ENCODE measurements at regions not wholly inside any gene's neighbourhood (a gene's known extent, or its start where the extent isn't known, plus 50 kb on each side); places are given as distances from the start of the nearest gene placed in this dataset.
"Not testable (repeated sequence)": the region's sequence is repeated elsewhere in the genome, so short reads cannot be mapped to it uniquely, and the experiment has no call there.

DNA sequence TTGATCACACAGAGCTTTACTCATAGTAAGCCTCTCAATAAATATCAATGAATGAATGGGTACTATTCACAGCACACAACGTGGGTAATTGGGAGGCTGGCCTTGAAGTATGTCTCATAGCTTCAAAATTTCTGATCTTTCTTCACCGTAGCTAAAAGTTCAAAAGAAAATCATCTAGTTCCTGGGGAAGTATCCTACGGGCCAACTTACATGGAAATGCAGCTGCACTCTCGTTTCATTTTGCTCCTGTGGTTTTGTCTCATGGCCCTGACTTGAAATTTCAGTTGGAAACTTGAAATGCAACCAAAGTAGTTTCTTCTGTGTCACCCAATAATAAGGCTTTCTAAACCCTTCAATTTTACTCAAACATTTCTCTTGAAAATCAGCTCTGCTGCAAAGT is 76.1 kb upstream of the CNIH3 start:
- no peak for ATAC-seq

DNA sequence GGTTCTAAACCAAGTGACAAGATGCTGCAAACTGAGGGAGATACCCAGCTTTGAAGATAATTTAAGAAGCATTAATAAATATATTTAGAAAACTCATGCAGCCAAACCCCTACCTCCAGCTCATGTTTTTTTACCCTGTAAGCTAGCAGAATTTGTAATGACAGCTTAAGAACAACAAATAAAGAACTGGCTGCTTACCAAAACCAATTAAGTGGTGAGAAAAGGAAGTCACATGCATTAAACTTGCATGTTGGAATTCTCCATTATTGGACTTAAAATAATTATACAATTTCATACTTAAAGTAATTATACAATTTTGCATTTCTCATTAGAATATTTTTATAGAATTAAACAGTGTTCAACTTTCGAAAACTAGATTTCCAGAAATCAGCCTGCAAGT is 75.6 kb upstream of the CNIH3 start:
- ATAC-seq, result no peak

DNA sequence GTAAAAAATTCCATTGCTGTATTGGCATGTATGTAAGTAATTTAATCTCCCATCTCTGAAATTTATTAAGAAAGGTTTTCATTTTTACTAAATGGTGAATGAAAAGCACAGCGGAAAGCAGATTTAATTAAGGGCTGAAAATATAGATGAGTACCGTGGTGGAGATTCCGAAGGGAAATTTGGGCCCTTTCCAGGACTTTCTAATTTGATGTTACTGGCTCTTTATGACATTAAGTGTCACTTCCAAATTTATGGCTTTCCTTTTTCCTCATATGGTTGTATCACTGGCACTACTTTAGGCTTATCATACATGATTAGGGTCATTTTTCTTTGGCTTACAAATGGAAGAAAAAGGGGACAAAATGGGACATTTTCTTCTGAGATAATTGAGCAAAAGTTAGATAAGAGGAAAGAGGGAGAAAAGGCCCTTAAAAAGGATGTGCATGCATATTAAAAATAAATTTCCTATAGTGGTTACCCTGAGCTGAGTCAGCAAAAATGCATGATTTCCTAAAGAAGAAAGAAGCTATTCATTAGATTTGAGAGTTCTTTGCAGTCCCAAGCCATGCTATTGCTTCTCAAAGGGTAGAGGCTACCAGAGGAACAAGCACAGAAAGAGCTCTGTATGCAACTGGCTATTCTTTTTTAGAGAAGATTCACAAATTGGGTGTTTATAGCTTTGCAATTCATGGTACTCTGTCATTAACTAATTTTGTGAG is 74.9 kb upstream of the CNIH3 start:
- ATAC-seq, result no peak

DNA sequence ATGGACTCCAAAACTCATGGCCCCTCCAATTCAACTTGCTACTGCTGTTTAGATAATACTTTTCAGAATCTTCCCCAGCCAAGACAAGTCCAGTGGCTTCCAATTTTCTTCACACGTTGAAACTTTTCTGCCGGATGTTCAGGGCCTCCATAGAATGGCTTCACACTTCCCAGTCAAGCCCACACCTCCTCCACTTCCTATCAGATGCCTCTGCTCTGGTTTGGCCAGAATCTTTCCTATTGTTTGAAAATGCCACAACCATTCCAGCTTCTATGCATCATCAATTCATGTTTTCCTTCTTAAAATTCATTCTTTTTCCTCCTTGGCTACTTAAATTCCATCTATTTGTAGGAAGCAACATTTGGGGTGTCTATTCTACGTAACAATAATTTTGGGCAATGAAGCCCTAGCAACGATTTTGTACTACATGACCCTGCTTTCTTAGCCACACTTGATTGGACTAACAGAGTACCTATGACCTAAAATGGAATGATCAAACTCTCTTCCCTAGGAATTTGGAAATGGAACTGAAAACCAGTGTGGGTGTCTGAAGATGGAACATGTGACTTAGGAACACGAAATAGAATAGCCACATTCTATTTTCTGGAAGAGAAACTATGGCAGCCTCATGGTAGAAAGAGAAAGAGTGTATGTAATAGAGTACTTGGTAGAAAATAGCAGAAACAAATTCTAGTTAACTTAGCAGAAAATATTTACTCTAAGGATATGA is 74.1 kb upstream of the CNIH3 start:
- no peak for ATAC-seq

DNA sequence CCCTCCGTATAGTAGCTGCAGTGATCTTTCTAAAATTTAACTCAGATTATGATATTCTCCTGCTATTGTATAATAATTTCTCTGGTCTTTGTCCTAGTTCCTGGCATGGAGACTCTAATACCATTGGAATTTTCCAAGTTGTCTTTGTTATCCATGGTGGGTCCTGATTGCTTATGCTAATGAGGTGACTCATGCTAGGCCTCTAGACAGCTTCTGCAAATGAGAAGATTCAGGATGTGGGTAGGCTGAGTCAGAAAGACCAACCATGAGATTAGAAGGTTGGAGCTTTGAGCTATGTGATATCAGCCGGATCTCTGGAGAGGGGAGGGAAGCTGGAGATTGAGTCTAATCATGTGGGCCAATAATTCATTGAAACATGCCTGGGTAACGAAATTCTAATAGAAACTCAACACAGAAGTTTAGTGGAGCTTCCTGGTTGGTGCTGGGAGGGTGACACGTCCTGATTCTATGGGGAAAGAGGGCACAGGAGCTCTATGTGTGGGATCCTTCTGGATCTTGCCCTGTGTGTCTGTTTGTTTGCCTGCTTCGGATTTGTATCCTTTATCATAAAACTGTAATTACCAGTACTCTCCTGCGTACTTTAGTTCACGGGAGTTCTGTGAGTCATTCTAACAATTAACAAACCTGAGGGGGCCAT is 73.2 kb upstream of the CNIH3 start:
- ATAC-seq, result peak; percentile 93 to 97

DNA sequence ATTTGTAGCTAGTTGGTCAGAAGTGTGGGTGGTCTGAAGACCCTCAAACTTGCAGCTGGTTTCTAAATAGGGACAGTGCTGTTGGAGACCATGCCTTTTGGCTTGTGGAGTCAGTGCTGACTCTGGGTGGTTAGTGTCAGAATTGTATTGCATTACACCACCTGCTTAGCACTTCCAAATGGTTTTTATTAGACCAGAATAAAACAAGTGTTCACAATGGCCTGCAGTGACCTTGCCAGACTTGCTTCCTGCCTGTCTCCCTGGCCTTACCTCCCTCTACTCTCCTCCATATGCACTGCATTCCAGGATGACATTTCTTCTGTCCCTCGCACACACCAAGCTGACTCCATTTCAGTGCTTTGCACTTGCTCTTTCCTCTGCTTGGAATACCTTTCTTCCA is 72.7 kb upstream of the CNIH3 start:
- ATAC-seq, result no peak

DNA sequence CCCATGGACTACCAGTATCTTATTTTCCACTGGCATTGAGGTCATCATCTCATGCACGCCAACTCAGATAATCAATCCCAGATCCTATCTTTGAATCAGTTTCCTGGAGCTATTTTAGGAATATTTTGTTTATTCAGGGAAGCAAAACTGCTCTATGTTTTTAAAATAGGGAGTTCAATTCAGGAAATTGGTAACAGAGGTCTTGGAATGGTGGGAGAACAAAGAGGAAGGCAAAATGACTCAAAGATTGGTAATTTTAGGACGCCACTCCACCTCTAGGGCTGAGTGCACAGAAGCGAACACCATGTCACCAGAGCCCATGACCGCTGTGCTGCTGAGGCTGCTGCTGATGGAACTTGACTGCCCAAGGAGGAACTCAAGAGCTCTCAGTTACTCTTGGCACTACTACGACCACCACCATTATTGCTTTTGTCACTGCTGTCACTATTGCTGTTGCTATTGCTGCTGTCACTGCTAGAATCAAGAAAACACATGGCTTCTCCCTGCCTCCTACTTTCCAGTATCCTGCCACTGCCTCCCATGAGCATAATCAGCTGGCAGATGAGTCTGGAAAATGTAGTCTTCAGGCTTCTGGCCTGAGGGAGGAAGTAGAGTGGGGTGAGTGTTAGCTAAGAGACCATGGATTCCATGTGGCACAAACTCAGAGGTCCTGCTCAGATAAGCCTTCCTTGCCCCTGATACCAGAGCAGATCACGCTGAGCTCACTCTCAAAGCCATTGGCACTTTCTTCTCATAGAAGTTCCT is 71.6 kb upstream of the CNIH3 start:
- no peak for ATAC-seq

DNA sequence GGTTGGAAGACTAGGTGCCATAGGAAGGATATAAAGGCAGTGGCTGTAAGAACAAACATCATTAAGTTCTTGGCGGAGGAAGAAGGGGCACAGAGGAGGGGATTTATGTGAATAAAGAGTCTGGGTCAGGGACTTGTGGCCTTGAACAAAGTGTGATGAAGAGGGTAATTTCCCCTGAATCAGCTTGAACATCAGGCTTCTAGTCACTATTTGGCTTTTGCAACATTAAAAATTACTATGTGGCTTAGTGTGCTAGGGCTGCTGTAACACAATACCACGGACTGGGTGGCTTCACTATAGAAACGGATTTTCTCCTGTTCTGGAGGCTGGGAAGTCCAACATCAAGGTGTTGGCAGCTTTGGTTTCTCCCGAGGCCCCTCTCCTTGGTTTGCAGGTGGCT is 70.5 kb upstream of the CNIH3 start:
- ATAC-seq, result no peak

DNA sequence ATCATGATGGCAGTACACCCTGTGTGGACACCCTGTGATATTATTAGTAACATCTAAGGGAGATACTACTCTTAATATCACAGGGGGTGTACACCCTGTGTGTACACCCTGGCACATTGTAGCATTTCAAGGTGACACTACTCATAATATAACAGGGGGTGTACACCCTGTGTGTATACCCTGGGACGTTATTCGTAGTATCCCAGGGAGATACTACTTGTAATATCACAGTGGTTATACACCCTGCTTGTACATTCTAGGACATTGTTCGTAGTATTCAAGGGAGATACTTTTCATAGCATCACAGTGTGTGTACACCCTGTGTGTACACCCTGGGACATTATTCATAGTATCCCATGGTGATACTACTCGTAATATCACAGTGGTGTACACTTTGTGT is 67.4 kb upstream of the CNIH3 start:
- no peak for ATAC-seq

DNA sequence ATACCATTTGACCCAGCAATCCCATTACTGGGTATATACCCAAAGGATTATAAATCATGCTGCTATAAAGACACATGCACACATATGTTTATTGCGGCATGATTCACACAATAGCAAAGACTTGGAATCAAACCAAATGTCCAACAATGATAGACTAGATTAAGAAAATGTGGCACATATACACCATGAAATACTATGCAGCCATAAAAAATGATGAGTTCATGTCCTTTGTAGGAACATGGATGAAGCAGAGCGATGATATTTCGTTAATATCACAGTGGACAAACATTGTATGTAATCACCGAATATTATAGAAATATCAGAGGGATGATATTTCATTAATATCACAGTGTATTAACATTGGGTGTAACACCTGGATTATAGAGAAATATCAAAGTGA is 64.9 kb upstream of the CNIH3 start:
- not testable (repeated sequence) for ATAC-seq

DNA sequence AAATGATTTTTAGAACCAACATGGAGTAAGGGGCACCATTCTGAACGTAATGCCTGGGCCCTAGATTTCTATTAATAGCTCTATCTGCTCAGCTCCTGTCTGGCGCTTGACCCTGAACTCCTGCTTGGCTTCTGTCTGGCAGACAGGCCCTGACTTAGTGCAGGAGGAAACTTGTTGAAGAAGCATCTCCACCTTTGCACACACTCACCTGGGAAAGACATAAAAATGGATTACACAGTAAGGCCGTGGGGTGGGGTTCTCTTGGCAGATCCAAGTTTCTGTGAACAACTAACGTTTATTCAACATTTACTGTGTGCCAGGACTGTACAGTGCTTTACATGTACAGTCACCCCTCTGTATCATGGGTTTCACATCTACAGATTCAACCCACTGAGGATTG is 62.1 kb upstream of the CNIH3 start:
- ATAC-seq, result no peak

DNA sequence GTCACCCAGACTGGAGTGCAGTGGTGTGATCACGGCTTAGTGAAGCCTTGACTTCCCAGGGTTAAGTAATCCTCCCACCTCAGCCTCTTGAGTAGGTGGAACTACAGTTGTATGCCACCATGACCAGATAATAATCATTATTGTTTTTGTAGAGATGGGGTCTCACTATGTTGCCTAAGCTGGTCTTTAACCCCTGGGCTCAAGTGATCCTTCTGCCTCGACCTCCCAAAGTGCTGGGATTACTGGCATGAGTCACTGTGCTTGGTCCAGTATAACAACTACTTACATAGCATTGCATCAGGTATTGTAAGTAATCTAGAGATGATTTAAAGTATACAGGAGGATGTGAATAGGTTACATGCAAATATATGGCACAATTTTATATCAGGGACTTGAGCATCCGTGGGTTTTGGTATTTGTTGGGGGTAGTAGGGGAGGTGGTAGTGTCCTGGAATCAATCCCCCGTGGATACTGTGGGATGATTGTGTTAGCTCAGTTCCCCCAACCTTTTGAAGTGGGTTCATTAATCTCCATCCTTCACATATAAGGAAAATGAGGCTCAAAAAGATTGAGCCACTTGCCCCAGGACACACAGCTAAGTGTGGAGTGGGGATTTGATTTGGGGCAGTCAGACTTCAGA is 61.4 kb upstream of the CNIH3 start:
- ATAC-seq, result no peak

DNA sequence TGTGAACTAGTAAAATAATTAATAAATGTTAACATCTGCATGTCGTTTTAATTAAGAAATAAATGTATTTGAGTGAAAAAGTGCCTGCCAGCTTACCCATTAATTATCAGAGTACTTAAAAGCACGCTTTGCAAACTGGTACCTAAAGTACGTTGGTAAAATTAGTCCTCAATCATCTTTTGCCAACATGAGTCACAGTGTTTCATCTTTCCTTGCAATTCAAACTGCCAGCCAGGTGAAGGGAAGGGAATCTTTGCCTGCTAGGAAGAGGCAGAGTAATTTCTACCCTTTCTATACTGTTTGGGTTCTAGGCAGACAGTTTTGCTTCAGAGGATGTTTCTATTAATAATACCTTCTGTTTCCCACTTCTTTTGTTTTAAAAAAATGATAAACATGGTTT is 57.2 kb upstream of the CNIH3 start:
- no peak for ATAC-seq

DNA sequence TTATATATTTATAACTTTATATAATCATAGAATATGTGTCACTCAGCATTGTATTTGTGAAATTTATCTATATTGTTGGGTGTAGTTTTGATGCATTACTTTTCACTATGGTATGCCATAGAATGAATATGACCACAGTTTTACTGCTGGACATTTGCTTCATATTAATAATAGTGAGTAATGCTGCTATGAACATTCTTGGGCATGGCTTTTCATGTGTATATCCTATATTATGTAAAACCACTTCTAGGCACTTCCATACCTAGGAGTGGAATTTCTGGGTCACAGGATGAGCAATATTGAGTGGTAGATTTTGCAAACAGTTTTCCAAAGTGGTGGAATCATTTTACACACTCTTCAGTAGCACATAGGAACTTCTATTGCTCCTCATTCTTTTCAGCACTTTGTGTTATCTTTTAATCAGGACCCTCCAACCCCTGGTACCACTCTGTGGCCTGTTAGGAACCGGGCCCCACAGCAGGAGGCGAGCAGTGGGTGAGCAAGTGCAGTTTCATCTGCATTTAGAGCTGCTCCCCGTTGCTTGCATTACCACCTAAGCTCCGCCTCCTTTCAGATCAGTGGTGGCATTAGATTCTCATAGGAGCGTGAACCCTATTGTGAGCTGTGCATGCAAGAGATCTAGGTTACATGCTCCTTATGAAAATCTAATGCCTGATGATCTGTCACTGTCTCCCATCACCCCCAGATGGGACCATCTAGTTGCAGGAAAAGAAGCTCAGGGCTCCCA is 56.0 kb upstream of the CNIH3 start:
- ATAC-seq, result no peak

DNA sequence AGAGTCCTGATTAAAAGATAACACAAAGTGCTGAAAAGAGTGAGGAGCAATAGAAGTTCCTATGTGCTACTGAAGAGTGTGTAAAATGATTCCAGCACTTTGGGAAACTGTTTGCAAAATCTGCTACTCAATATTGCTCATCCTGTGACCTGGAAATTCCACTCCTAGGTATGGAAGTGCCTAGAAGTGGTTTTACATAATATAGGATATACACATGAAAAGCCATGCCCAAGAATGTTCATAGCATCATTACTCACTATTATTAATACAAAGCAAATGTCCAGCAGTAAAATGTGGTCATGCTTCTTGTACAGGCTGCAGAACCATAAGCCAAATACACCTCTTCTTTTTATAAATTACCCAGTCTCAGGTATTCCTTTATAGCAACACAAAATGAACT is 53.2 kb upstream of the CNIH3 start:
- ATAC-seq, result not testable (repeated sequence)

DNA sequence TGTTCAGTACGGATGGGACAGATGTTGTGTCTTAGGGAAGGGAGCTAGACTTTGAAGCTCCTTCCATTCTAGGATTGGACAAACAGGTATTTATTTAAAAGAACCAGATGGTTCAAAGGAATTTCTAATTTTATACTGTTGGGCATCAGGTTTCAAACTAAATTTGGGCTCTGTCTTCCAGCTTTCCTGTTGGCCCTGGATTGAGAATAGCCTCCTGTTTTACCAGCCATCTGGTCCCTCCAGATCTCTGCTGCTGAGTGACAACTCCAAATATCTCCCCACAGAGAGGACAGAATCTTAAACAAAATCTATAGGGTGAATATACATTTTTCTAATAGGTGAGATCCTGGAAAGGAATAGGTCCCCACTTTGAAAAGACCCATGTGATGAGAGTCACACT is 52.5 kb upstream of the CNIH3 start:
- no peak for ATAC-seq

DNA sequence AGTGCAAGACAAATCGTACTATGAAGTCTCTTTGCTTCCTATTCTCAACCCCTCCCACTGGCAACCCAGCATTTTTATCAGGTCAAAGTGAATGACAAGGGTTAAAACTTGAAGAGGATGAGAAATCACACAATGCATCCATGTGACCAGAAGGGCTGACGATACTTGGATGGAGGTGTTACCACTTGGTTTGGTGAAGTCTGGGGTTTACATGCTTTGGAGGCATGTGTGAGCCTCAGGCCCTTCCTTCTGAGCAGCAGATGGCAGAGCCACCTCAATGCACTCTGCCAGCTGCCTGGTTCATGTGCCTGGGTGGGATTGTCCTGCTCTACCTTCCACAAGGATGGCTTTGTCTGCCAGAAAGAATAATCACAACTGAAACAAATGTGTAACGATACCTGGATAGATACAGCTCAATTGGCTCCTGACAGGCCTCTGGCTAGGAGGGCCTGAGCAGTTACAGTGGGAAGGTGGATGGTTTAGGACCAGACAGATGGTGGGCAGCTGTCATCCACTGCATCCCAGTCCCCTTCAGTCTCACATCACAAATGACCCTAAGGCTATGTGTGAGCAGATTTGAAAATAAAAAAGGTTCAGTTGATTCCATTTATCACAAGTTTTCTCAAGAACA is 51.5 kb upstream of the CNIH3 start:
- ATAC-seq, result no peak

DNA sequence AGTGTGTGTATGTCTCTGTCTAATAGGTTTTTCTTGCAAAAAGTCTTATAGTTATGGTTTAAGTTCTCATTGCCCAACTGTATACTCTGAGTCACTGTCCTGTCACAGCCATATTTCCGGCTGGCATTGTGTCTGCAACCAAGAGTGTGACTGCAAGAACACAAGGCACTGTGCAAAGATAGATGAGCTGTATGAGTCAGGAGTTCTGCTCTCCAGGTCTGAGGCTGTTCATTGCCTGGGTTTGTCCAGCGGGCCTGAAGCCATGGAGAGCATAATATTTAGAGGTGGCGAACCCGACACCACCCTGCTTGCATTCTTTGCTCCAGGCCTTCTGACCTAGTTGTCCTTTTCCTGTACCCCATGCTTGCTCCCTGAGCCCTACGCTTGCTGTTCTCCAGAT is 50.9 kb upstream of the CNIH3 start:
- ATAC-seq, result no peak

DNA sequence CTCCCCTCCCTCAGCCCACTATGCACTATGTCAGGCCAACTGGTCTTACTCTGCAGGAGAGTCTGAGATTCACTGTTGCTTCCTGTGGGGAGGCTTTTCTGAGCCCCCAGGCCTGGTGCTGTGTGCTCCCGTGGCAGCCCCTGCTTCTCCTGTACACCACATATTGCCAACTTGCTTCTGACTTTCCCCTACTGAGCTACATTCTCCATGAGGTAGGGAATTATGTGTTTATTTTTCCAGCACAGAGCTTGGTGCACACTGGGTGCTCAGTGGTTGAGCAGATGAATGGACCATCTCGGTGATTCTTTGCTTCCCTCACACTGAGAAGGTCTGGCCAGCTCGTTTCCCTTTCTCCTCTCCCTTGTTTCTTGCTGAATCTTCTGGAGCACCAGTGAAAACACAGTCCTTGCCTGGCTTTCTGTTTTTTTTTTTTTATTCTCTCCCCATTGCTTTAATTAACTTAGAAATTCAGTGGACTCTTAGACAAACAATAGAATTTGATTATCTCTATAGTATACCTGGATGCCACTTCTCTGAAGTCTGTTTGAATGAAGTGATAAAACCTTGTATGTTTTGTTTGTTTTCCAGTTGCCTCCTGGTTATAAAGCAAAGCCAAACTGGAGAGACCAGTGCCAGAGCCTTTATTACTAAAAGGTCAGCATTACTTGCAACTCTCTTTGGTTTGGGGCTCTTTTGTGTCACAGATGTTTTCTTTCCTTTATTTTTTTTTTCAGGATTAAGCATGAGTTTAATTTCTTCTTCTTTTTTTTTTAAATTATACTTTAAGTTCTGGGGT is 50.3 kb upstream of the CNIH3 start:
- no peak for ATAC-seq
